HL-60 (cell line): ENCODE measurements at regions not wholly inside any gene's neighbourhood (a gene's known extent, or its start where the extent isn't known, plus 50 kb on each side); places are given as distances from the start of the nearest gene placed in this dataset.

Source experiments
- GABPA ChIP-seq: IDR thresholded peaks from 2 replicates; pipeline ENCODE4 v1.6.1; 2012; ENCODE audit warnings: low read depth
- SPI1 ChIP-seq: IDR thresholded peaks from 2 replicates; pipeline ENCODE4 v1.6.1; 2012; ENCODE audit warnings: low read depth, mild to moderate bottlenecking, borderline replicate concordance
- TF ChIP-seq, protein P1 (sequence below): IDR thresholded peaks from one replicate; pipeline ENCODE4 v1.5.1; 2011; ENCODE audit warnings: low read length, control low read depth, inconsistent platforms; ENCODE audit not compliant: insufficient read depth
- TF ChIP-seq, protein P2 (sequence below): IDR thresholded peaks from 2 replicates; pipeline ENCODE4 v1.6.1; 2012; ENCODE audit warnings: low read depth; ENCODE audit not compliant: insufficient replicate concordance

- TF ChIP-seq GABPA = no peak
- TF ChIP-seq, protein P1, sequence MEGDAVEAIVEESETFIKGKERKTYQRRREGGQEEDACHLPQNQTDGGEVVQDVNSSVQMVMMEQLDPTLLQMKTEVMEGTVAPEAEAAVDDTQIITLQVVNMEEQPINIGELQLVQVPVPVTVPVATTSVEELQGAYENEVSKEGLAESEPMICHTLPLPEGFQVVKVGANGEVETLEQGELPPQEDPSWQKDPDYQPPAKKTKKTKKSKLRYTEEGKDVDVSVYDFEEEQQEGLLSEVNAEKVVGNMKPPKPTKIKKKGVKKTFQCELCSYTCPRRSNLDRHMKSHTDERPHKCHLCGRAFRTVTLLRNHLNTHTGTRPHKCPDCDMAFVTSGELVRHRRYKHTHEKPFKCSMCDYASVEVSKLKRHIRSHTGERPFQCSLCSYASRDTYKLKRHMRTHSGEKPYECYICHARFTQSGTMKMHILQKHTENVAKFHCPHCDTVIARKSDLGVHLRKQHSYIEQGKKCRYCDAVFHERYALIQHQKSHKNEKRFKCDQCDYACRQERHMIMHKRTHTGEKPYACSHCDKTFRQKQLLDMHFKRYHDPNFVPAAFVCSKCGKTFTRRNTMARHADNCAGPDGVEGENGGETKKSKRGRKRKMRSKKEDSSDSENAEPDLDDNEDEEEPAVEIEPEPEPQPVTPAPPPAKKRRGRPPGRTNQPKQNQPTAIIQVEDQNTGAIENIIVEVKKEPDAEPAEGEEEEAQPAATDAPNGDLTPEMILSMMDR = no peak
- TF ChIP-seq, protein P2, sequence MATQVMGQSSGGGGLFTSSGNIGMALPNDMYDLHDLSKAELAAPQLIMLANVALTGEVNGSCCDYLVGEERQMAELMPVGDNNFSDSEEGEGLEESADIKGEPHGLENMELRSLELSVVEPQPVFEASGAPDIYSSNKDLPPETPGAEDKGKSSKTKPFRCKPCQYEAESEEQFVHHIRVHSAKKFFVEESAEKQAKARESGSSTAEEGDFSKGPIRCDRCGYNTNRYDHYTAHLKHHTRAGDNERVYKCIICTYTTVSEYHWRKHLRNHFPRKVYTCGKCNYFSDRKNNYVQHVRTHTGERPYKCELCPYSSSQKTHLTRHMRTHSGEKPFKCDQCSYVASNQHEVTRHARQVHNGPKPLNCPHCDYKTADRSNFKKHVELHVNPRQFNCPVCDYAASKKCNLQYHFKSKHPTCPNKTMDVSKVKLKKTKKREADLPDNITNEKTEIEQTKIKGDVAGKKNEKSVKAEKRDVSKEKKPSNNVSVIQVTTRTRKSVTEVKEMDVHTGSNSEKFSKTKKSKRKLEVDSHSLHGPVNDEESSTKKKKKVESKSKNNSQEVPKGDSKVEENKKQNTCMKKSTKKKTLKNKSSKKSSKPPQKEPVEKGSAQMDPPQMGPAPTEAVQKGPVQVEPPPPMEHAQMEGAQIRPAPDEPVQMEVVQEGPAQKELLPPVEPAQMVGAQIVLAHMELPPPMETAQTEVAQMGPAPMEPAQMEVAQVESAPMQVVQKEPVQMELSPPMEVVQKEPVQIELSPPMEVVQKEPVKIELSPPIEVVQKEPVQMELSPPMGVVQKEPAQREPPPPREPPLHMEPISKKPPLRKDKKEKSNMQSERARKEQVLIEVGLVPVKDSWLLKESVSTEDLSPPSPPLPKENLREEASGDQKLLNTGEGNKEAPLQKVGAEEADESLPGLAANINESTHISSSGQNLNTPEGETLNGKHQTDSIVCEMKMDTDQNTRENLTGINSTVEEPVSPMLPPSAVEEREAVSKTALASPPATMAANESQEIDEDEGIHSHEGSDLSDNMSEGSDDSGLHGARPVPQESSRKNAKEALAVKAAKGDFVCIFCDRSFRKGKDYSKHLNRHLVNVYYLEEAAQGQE = no peak
- no peak for TF ChIP-seq SPI1
Measured at GRCh38 chr11:109196016-109196415, 226.0 kb upstream of the C11orf87 start.
